GM19351 (cell line): ENCODE measurements at regions not wholly inside any gene's neighbourhood (a gene's known extent, or its start where the extent isn't known, plus 50 kb on each side); places are given as distances from the start of the nearest gene placed in this dataset.
A peak's percentile ranks its signal among the peaks of the same experiment; 100 is the strongest.
"Not testable (repeated sequence)": the region's sequence is repeated elsewhere in the genome, so short reads cannot be mapped to it uniquely, and the experiment has no call there.

Experiments used
- ATAC-seq: cut with Tn5 transposase; IDR thresholded peaks from one replicate; pipeline ENCODE4 v1.9.1; 2021; ENCODE audit warnings: mild to moderate bottlenecking, moderate library complexity; ENCODE audit not compliant: unreplicated experiment

DNA sequence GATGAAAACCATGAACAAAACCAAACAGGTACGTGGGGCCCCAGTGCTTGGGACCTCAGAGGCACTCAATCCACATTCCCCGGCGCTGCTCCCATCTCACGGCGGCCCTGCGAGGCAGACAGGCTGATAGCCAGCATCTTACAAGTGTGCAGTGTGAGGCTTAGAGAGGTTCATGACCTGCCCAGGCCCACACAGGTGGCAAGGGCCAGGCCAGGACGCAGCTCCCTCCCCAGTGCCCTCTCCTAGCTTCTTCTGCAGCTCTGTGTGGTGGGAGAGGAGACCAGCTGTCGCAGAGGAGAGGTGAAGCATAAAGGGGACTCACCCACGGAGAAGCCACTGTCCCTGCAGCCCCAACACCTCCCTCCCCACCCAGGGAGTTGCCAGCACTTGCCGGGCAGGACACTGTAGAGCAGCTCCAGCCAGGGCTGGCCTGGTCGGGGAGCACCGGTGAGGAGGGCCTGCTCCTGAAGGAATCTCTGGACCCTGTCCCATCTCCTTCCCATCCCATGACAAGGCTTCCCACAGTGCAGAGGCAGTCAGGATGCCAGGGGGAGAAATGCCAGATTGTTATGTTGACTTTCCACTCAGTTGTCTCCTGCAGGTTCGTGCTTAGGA, 92.4 kb upstream of the TMEM45B start:
- no peak for ATAC-seq

DNA sequence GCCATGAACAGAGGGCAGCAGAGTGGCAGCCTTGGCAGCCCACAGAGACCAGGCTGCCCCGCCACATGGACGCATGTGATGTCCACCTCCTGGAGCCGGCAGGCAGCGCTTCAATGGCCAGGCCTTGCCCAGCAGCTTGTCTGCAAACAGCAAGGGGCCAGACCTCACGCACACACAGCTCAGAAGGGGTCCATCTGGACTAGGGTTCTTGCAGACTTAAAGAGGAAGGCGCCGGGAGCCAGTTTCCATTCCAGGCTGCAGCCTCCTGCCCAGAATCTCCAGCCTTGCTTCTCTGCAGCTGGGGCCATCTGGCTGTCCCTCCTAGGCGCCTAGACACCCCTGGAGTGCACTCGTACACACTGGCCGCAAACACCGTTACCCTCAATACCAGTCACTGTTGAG, 91.9 kb upstream of the TMEM45B start:
- ATAC-seq = no peak

DNA sequence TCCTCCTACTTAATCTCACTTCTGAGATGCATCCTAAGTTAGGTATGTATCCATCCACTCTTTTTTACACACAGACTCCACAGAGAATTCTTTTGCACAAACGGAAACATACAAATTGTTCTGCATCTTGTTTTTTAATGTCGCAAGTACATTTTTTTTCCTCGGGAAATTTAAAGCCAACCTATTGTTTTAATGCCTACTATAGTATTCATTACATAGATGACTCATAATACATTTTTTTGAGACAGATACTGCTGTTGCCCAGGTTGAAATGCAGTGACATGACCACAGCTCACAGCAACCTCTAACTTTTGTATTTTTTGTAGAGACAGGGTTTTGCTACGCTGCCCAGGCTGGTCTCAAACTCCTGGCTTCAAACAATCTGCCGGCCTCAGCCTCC, 90.8 kb upstream of the TMEM45B start:
- ATAC-seq = no peak

DNA sequence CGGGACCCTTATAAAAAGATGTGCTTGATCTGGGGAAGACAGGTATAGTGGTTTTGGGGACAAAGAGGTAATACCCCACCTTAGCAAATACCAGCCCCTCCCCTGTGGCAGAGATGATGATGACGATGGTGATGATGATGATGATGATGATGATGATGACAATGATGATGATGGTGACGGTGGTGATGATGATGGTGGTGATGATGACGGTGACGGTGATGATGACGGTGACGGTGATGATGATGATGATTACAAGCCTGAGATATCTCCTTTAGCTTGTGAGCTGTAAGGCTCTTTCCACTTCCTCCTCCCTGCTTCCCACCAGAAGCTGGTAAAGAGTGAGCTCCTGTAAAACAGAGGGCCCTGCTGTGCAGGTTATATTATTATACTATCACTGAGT, 89.5 kb upstream of the TMEM45B start:
- ATAC-seq = no peak

DNA sequence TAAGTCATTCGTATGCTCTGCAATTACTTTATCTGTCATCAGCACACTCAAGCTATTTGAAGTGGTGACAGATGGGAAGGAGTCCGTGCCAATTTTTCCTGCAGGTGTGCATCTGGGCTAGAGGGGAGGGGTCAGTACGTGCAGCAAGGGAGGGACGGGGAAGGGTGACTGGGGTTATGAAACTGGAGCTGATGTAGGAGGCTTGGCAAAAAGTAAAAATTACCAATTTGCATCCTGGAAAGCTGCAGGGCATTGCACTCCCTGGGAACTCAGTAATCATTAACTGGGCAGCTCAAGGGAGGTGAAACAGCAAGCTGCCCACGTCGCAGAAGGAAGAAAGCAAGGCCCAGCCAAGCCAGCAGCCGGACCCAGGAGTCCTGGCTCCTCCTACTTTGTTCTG, 87.1 kb upstream of the TMEM45B start:
- ATAC-seq = no peak

DNA sequence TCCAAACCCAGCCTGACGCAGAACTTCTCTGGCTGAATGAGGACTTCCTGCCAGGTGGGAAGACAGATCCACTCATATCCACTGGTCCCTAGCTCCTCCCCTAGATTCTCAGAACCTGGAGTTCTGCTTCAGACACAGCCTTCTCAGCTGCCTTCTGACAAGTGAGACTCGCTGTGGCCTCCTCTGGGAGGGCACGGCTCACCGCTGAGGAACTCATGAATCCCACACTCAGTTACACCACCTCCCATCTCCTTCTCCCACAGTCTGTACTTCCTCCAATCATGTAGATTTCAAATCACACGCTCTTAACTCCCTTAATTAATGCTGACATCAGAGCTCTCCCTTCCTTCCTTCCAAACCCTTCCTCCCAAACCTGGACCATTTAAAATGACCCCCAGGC, 86.4 kb upstream of the TMEM45B start:
- no peak for ATAC-seq

DNA sequence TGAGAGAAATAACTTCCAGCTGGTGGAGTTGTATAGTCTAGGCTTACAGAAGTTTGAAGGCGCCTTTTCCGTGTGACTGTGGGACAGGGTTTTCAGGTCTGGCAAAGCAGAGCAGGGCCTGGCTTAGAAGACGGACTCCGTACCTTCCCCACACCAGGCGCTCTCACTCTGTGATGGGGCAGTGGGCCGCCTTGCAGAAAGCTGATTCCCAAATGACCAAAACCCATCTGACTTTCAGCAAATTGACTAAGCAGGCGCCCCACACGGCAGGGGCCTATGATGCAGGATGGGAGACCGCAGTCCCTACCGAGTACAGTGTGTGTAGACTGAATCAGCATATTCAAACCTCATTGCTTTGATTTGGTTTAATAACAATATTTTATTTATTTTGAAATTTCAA, 85.8 kb upstream of the TMEM45B start:
- ATAC-seq = no peak

DNA sequence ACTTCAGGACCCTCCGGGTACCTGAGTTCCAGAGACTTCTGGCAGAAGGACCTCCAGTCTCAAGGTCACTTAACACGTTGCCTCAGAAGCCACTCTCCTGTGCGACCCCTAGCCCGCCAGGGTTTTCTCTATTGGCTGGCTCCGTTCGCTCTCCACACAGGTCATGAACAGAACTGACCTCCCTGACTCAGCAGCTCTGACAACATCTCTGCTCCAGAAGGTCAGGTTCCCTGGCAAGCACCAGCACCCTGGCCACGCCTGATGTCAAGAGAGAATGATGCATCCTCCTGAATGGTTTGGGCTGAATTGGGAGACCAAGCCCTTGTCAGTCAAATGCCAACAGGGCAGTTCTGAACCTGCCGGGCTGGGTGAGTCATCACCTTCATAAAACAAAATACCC, 84.3 kb upstream of the TMEM45B start:
- ATAC-seq = no peak

DNA sequence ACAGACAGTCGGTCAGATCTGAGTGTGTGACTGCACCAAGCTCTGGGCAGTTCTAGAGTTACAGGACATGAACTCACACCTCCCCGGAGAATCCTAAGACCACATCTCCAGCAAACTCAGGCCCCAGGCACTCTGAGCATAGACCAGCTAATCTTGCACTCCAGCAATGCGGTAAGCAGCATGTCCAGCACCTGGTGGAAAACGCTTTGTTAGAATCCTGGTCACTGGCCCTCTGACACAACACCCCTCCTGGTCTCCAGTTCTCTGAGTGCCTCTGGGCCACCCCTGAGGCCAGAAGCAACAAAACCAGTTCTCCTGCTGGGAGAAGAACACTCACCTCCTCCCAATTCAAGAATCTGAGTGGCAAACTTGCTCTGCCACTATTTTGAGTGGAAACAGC, 82.7 kb upstream of the TMEM45B start:
- no peak for ATAC-seq

DNA sequence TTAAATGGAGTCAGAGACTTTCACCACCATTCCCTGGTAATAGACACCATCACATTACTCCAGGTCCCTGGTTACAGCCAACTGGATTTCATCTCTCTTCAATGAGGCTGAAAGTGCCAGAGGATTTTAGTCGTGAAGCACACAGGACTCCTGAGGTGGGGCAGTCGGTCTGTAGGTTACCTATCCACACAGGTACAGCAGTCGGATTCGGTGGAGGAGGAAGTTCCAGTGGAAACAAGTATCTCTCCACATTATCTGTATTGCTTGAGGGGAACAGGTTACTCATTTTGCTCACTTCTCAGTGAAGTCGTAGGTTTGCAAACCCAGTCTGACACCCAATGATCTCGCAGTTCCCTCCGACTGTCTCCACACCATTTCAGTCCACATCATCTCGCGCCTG, 82.3 kb upstream of the TMEM45B start:
- ATAC-seq = no peak

DNA sequence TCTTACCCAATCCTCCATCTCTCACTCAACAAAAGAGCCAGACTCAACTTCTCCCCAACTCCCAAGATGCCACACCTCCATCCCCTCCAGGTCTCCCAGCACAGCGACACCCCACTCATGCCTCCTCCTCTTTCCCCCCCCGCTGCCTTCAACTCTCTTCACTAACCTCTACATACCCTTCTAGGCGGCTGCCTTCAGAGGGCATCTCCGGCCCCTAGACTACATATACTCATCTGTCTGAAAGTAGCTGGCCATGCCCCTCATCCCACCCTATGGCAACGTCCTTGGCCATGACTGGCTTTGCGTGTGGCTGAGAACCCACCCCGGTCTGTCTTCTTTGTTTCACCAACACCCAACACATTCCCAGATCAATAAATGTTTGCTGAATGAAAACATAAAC, 81.7 kb upstream of the TMEM45B start:
- ATAC-seq = no peak

DNA sequence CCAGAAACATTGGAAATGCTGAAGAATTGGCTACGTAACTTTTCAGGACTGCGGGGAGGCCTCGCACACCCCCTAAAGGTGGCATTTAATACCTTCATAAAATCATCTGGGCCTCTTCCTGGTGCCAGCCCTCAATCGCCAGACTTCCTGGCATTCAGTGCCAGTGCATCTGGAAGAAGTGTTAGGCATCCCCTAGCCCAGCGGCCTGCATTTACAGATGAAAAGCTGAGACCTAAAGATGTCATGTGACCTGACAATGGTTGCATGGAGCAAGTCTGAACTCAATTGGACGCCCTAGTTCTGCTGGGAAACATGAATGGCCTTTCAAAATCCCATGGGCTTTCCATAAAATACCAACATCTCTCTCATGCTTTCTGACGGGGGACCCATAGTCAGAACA, 81.0 kb upstream of the TMEM45B start:
- ATAC-seq = no peak

DNA sequence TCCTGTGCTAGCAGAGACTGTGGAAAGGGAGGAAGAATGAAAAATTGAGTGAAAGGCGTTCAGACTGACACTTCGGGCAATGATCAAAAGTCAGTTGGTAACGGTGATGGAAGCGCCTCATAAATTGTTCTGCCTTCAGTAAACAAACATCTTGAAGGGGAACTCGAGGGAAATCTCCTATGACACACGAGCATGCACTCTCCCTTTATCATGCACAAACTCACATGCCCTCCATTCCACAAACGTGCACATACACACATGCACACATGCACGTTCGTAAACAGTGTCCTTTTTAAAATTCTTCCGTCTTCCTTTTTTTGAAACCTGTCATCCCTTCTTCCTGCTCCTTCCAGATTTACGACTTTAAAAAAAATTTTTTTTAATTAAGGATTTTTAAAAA, 77.8 kb upstream of the TMEM45B start:
- no peak for ATAC-seq

DNA sequence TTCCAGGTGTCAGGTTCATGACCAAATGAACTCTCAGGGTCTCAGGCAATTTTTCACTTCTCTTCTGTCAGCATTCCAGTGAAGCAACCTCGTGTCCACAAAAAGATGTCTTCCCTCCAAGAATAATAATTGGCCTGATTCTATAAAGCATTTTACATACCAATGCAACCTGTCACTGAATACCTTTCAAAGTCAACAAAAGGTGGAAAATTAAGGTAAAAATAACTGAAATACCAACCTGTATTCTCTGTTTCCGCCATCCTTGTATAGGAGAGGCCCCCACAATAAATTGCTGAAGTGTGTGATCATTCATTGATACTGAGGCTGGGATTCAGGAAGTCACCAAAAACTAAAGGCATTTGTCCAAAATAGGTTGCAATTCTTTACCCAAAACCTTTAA, 77.4 kb upstream of the TMEM45B start:
- ATAC-seq = no peak

DNA sequence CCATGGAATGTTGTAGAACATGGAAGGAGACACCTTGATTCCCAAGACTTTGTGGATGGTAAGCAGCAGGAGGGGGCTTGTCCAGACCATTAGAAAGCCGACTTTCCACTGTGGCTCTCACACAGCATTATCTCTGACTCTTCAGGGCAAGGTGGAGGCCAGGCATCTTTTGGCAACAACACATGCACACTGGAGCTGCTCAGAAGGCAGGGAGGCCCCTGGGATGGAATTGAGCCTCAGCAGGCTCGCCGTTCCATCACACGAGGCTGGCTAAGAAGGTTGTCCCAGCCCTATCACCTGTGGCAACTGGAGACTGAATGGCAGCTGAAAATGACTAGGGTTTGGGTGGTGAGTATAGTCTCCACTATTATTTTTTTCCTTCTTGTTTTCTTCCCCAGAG, 76.3 kb upstream of the TMEM45B start:
- no peak for ATAC-seq

DNA sequence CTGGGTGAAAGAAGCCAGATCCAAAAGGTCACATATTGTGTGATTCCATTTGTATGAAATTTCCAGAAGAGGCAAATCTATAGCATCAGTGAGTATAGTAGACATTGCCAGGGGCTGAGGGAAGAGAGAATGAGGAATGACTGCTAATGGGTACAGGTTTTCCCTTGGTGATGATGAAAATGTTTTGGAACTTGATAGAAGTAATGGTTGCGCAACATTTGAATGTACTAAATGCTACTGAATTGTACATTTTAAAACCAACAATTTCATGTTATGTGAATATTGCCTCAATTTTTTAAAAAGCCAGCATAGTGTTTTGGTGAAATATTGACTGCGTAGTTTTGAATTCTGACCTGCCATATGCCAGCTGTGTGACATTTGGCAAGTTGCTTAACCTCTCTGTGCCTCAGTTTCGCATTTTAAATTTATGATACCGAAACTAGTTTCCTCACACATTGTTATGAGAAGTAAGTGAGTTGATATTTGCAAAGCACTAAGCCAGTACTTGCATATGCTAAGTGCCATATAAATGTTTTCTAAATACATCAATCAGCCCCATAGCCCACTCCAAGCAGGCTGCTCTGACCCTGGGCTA, 75.4 kb upstream of the TMEM45B start:
- no peak for ATAC-seq

DNA sequence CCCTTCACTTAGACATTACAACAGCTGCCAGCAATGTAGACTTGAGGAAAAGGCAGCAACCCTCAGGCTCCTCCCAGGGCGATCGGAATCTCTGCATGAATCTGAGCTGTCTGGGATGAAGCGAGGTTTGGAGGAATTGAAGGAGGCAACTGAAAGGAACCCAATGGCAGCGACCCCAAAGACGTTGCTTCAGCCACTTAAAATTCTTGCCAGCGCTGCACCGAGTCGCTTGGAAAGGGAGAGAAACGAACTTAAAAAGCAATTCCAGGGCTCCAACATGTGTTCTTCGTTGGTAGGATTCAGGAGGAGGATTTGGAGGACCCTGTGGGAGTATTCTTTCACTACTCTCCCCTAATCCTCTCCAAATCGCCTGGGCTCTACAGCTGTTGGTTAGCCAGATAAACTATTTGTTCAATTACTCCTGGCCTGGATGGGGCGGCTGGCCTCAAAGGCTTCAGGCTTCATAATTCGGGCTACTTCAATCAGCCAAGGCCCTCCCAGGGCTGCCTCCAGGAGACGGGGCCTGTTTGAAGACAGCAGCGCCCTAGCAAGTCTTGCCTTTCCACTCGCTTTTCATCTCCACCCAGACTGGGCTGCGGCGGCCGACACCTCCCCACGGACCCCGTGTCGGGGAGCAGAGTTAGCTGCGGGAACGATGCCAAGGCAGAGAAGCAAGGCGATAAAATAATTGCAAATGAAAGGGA, 72.4 kb upstream of the TMEM45B start:
- no peak for ATAC-seq

DNA sequence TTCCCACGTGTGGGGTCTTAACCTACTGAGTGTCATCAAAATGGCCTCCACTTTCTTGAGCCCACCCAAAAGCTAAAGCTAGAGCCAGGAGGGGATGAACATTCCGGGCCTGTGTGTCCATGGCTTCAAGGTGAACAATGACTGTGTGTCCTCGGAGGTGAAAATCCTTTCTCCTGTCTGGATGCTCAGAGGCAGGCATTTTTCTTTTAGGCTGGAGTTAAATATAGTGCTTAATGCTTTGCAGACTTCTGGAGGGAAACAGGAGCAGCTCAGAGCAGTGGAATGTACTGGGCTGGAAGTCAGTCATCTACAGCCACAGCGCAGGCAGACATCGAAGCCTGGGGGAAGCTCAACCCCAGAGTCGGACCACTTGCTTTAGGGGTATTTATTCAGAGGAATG, 68.6 kb upstream of the TMEM45B start:
- ATAC-seq = no peak

DNA sequence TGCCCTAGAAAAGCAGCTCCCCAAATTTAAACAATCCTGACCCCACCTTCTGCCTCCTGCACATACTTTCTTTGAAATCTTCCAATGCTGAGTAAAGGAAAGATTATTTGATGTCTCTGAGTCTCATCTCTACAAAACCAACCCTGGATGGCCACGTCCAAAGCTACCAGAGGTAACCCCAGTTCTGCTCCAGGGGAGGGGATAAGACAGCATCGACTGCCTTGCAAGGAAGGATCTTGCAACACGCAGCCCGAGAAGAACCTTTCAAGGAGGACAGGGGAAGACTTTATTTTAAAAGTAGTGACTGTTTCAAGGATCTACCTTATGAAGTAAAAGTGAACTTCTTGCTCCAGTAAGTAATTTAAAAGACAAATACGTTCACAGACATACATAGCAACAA, 66.5 kb upstream of the TMEM45B start:
- ATAC-seq = no peak

DNA sequence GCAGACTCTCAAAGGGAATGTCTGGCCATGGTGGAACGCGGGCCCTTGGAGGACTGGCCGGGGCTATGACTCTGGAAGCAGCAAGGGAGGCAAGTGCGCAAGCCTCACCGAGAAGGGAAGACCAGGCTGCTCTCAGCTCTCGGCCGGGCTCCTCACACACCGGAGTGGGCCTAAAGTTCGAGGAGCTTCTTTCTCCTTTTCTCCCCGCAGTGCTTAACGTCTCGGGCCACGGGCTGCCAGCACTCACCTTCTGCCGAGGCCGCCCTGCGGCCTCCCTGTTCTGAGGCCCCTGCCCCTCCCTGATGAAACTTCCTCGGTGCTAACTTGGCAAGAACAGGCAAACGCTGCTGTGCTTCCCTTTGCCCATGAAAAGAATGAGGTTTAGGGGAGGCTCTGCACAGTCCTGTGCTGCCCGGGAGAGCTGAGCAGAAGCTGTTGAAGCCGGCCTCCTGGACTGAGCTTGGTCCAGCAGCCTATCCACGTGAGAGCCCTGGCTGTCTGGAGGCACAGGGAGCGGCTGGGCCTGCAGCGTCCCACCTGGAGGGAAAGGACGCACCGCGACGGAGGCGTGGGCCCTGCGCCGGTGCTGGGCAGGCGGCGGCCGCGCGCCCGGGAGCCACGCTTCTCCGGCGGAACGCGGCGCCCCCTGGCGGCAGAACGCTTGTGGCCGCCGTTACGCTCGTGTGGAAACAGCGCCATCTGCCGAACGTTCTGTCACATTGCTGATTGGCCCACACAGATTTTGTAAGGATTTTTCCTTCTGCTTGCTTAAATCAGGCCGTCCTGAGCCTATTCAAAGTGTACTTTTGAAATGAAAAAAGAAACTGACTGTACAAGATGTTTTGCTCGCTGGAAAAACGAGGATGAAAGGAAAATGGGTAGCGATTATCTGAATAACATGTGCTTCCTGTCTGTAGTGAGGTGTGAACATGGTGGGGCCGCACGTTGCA, 65.0 kb upstream of the TMEM45B start:
- ATAC-seq = peak; percentile 93

DNA sequence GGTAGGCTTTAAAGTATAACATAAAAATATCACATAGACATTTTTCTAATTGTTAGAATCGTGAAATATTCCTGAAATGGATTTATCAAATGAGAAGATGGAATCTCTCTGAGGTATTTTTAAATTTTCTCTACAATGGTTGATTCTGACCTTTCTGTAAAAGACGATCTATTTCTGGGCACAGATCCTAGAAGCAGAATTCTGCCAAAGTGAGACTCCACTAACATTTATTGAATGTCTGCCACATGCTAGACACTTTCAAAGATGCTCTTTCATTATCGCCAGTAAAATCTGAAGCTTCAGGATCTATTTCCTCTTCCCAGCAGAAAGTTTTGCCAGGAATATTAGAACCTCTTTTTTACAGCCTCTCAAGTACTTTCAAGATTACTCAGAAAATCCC, 64.1 kb upstream of the TMEM45B start:
- ATAC-seq = no peak

DNA sequence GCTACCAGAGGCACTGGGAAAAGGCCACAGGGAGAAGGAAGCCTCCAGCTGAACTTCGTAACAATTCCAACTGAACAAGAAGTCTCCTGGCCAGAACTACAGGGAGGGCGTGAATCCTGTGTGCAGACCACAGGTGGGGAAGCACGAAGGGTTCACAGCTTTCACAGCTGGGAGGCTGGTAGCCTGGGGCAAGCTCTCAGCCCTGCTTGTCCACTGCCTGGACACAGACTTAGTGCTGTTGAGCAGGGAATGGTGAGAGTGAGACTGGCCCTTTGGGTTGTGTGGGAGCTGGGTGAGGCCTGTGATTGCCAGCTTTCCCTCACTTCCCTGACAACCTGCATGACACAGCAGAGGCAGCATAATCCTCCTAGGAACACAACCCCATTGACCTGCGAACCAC, 52.1 kb upstream of the TMEM45B start:
- ATAC-seq = not testable (repeated sequence)
